Caco-2 (cell line): ENCODE measurements at regions not wholly inside any gene's neighbourhood (a gene's known extent, or its start where the extent isn't known, plus 50 kb on each side); places are given as distances from the start of the nearest gene placed in this dataset.

Experiments used
- BruUV-seq: library from RNA; stranded (reverse); fragments of 400-500 nt; replicated peaks from 2 replicates; lab custom pipeline; 2021; lab: Mats Ljungman, UMichigan
- CTCF ChIA-PET: fragments of 300-600 bp; sonication (Branson Sonifier 250); formaldehyde crosslinking; loops from one replicate; lab custom pipeline; 2022; ENCODE audit warnings: antibody characterized with exemption; lab: Charles Lee
- POLR2A ChIA-PET: fragments of 300-600 bp; sonication (Branson Sonifier 250); formaldehyde crosslinking; loops from one replicate; lab custom pipeline; 2022; ENCODE audit warnings: antibody characterized with exemption; lab: Charles Lee
- DNase-seq, 2 experiments: peaks; one replicate each; pipeline versions ENCODE4 v3.0.0 to v3.0.0-alpha.2; 2020 to 2022
- H3K27me3 ChIP-seq: replicated peaks from 2 replicates; pipeline ENCODE4 v1.6.0; 2011; ENCODE audit warnings: low read length; ENCODE audit not compliant: control insufficient read depth, insufficient read depth
- H3K36me3 ChIP-seq: 2 replicates; pipeline ENCODE4 v1.5.1; 2011; ENCODE audit warnings: low read length; ENCODE audit not compliant: control insufficient read depth, insufficient read depth
- H3K4me1 ChIP-seq: fragments of 250-450 bp; sonication (Bioruptor Pico); 2 replicates; pipeline ENCODE4 v1.5.1; 2020; ENCODE audit warnings: mild to moderate bottlenecking
- H3K4me3 ChIP-seq: 2 replicates; pipeline ENCODE4 v1.5.1; 2011; ENCODE audit warnings: low read depth, mild to moderate bottlenecking, control low read depth, low read length
- H3K9me3 ChIP-seq: fragments of 250-450 bp; sonication (Bioruptor Pico); 2 replicates; pipeline ENCODE4 v1.5.1; 2020; ENCODE audit warnings: mild to moderate bottlenecking, moderate library complexity
- H3K27ac Mint-ChIP-seq: one replicate; pipeline ENCODE4 v1.8.0; 2022; ENCODE audit warnings: mixed read lengths; ENCODE audit not compliant: unreplicated experiment
- H3K27me3 Mint-ChIP-seq: one replicate; pipeline ENCODE4 v1.8.0; 2022; ENCODE audit warnings: mixed read lengths; ENCODE audit not compliant: insufficient read depth, unreplicated experiment
- H3K36me3 Mint-ChIP-seq: one replicate; pipeline ENCODE4 v1.8.0; 2022; ENCODE audit warnings: mild to moderate bottlenecking, mixed read lengths; ENCODE audit not compliant: insufficient read depth, unreplicated experiment
- H3K4me1 Mint-ChIP-seq: one replicate; pipeline ENCODE4 v1.8.0; 2022; ENCODE audit warnings: low read depth, mixed read lengths; ENCODE audit not compliant: unreplicated experiment
- H3K4me3 Mint-ChIP-seq: one replicate; pipeline ENCODE4 v1.8.0; 2022; ENCODE audit warnings: mild to moderate bottlenecking, moderate library complexity, mixed read lengths; ENCODE audit not compliant: unreplicated experiment
- H3K9me3 Mint-ChIP-seq: one replicate; pipeline ENCODE4 v1.8.0; 2022; ENCODE audit warnings: mixed read lengths; ENCODE audit not compliant: unreplicated experiment
- intact Hi-C: fragments of 100-400 bp; cut with micrococcal nuclease; formaldehyde crosslinking; loops from one replicate; pipeline ENCODE4 v1.10.0; 2022; ENCODE audit not compliant: unreplicated experiment
- TF ChIP-seq, protein P1 (sequence below), 2 experiments: fragments of 200-600 bp in 1 of 2; IDR thresholded peaks; 1 replicate in 1 of 2; 2 replicates in 1 of 2; pipeline versions ENCODE4 v1.5.1 to v1.8.0; 2011 to 2022; ENCODE audit warnings: antibody characterized with exemption in 1 of 2, control low read depth in 1 of 2, inconsistent platforms in 1 of 2, low read depth in 1 of 2, low read length in 1 of 2, mild to moderate bottlenecking in 1 of 2, moderate library complexity in 1 of 2; ENCODE audit not compliant: insufficient read depth in 1 of 2, severe bottlenecking in 1 of 2, unreplicated experiment in 1 of 2

DNA sequence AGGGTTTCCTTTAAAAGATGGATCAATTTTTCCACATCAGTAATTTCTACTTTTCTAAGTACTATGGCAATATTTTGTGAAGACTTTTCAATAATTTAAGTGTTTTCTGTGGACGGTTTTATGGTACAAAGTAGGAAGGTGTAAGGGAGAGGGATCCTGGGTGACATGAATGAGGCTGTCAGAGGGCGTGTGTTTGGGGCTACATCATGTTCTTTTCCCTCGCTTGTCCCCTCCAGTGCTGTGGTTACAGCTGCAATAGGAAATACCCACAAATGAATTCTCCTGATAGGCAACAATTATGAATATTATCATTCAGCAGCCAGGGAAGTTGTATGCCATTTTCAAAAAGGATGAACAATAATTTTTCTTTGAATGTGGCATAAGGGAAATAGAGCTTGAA, 83.8 kb downstream of the CAVIN4 start:
- no peak overlapping the region for H3K4me3 Mint-ChIP-seq
- H3K4me3 ChIP-seq, result no peak overlapping the region
- DNase-seq, result no peak
- no peaks in the 10 kb centered on the region for H3K36me3 Mint-ChIP-seq
- H3K27me3 ChIP-seq, result no peaks in the 10 kb centered on the region
- TF ChIP-seq, protein P1, sequence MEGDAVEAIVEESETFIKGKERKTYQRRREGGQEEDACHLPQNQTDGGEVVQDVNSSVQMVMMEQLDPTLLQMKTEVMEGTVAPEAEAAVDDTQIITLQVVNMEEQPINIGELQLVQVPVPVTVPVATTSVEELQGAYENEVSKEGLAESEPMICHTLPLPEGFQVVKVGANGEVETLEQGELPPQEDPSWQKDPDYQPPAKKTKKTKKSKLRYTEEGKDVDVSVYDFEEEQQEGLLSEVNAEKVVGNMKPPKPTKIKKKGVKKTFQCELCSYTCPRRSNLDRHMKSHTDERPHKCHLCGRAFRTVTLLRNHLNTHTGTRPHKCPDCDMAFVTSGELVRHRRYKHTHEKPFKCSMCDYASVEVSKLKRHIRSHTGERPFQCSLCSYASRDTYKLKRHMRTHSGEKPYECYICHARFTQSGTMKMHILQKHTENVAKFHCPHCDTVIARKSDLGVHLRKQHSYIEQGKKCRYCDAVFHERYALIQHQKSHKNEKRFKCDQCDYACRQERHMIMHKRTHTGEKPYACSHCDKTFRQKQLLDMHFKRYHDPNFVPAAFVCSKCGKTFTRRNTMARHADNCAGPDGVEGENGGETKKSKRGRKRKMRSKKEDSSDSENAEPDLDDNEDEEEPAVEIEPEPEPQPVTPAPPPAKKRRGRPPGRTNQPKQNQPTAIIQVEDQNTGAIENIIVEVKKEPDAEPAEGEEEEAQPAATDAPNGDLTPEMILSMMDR (IDR thresholded peaks at IDR 0.05; ENCODE audit: insufficient read depth in 1 of 2, low read depth in 1 of 2, low read length in 1 of 2, severe bottlenecking in 1 of 2, unreplicated experiment in 1 of 2), result no peak
- H3K27ac Mint-ChIP-seq, result no peak overlapping the region
- no peaks in the 10 kb centered on the region for H3K4me1 Mint-ChIP-seq
- CTCF ChIA-PET, result no interaction called here
- H3K4me1 ChIP-seq, result no peaks in the 10 kb centered on the region
- intact Hi-C loops, result no loop called here
- H3K36me3 ChIP-seq, result no peaks in the 10 kb centered on the region
- H3K27me3 Mint-ChIP-seq, result no peaks in the 10 kb centered on the region
- POLR2A ChIA-PET, result no interaction called here
- peaks cover 25% of the 10 kb centered on the region for H3K9me3 Mint-ChIP-seq
- BruUV-seq, result no TSS peak
- H3K9me3 ChIP-seq, result peaks cover 6% of the 10 kb centered on the region

DNA sequence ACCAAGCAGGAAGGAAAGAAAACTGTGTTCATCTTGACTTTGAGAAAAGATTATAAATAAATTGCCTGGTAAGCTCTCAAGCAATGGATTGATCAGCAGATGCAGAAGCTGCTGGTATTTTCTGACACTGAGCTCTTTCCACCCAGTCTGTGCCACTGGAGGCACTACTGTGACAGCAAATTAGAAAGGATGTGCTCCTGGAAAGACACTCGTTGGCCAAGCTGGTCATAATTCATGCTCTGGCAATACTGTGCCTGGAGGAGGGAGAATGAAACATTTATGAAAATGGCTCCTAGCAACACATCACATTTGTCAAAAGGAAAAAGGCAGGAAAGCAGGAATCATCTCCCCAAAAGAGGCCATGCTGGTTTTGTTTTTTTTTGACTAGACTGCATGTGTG, 84.2 kb downstream of the CAVIN4 start:
- Mint-ChIP-seq H3K4me3 (no peak overlapping the region), H3K4me1 (no peaks in the 10 kb centered on the region), H3K27ac (no peak overlapping the region), H3K9me3 (peaks cover 25% of the 10 kb centered on the region), H3K27me3 (no peaks in the 10 kb centered on the region), H3K36me3 (no peaks in the 10 kb centered on the region)
- POLR2A ChIA-PET, result no interaction called here
- TF ChIP-seq, protein P1 (IDR thresholded peaks at IDR 0.05; ENCODE audit: insufficient read depth in 1 of 2, low read depth in 1 of 2, low read length in 1 of 2, severe bottlenecking in 1 of 2, unreplicated experiment in 1 of 2), result no peak
- no TSS peak for BruUV-seq
- H3K9me3 ChIP-seq, result peaks cover 2% of the 10 kb centered on the region
- intact Hi-C loops, result no loop called here
- no peaks in the 10 kb centered on the region for H3K27me3 ChIP-seq
- no peaks in the 10 kb centered on the region for H3K36me3 ChIP-seq
- CTCF ChIA-PET, result no interaction called here
- no peak overlapping the region for H3K4me3 ChIP-seq
- no peak for DNase-seq
- no peaks in the 10 kb centered on the region for H3K4me1 ChIP-seq

DNA sequence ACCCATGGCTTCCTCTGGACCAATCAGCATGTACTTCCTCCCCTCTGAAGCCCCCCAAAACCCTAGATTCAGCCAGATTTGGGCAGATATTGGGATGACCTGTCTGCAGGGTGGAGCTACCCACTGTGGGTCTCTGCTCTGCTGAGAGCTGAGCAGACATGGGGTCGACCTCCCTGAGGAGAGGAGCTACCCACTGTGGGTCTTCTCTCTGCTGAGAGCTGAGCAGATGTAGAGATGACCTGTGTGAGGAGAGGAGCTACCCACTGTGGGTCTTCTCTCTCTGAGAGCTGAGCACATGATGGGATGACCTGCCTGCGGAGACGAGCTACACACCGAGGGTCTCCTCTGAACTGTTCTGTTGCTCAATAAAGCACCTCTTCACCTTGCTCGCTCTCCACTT, 89.6 kb downstream of the CAVIN4 start:
- no peak overlapping the region for H3K4me3 ChIP-seq
- no peaks in the 10 kb centered on the region for H3K36me3 Mint-ChIP-seq
- H3K9me3 Mint-ChIP-seq, result peaks cover 13% of the 10 kb centered on the region
- intact Hi-C loops, result no loop called here
- no peaks in the 10 kb centered on the region for H3K27me3 ChIP-seq
- no peaks in the 10 kb centered on the region for H3K4me1 Mint-ChIP-seq
- H3K4me3 Mint-ChIP-seq, result no peak overlapping the region
- CTCF ChIA-PET, result no interaction called here
- no peaks in the 10 kb centered on the region; the same call in none of the 2 replicates for H3K9me3 ChIP-seq
- DNase-seq, result no peak
- no peaks in the 10 kb centered on the region for H3K4me1 ChIP-seq
- POLR2A ChIA-PET, result no interaction called here
- H3K36me3 ChIP-seq, result no peaks in the 10 kb centered on the region
- H3K27me3 Mint-ChIP-seq, result peaks cover 5% of the 10 kb centered on the region
- no TSS peak for BruUV-seq
- TF ChIP-seq, protein P1 (IDR thresholded peaks at IDR 0.05; ENCODE audit: insufficient read depth in 1 of 2, low read depth in 1 of 2, low read length in 1 of 2, severe bottlenecking in 1 of 2, unreplicated experiment in 1 of 2), result no peak
- H3K27ac Mint-ChIP-seq, result no peak overlapping the region
